ENCODE measurements at regions not wholly inside any gene's neighbourhood (a gene's known extent, or its start where the extent isn't known, plus 50 kb on each side); places are given as distances from the start of the nearest gene placed in this dataset.

DNA sequence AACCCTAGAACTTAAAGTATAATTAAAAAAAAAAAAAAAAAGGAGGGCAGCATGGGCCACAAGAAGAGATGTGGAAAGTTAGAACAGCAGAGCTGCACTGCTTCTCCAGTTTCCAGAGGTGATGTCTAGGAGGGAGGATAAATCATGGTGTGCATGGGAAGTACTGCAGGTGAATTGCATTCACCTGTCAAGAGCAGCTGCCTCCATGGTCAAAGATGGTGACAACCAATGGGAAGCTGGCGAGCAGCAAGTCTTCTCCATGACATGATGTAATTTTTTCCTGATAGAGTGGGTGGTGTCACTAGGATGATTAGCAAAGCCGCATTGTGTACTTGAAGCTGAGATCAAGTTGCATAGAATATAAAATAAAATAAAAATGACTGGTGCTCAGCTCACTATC is 95.6 kb upstream of the HS3ST4 start (continued):
- TF ChIP-seq RAD21 (IDR thresholded peaks at IDR 0.05; ENCODE audit: low read length) (no peak), RFX5 (IDR thresholded peaks at IDR 0.05; ENCODE audit: low read length) (no peak), FOXM1 (IDR thresholded peaks at IDR 0.05; ENCODE audit: low read depth) (no peak), FOXJ3 (CRISPR knock-in tag; IDR thresholded peaks at IDR 0.05) (no peak), EP300 (IDR thresholded peaks at IDR 0.05; ENCODE audit: borderline replicate concordance in 1 of 2, low read depth in 1 of 2, low read length in 1 of 2) (no peak), EZH2phosphoT487 (IDR thresholded peaks at IDR 0.05; ENCODE audit: borderline replicate concordance, low read depth) (no peak)
- TF ChIP-seq, protein P1, sequence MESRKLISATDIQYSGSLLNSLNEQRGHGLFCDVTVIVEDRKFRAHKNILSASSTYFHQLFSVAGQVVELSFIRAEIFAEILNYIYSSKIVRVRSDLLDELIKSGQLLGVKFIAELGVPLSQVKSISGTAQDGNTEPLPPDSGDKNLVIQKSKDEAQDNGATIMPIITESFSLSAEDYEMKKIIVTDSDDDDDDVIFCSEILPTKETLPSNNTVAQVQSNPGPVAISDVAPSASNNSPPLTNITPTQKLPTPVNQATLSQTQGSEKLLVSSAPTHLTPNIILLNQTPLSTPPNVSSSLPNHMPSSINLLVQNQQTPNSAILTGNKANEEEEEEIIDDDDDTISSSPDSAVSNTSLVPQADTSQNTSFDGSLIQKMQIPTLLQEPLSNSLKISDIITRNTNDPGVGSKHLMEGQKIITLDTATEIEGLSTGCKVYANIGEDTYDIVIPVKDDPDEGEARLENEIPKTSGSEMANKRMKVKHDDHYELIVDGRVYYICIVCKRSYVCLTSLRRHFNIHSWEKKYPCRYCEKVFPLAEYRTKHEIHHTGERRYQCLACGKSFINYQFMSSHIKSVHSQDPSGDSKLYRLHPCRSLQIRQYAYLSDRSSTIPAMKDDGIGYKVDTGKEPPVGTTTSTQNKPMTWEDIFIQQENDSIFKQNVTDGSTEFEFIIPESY (IDR thresholded peaks at IDR 0.05; ENCODE audit: borderline replicate concordance, low read depth) = no peak

DNA sequence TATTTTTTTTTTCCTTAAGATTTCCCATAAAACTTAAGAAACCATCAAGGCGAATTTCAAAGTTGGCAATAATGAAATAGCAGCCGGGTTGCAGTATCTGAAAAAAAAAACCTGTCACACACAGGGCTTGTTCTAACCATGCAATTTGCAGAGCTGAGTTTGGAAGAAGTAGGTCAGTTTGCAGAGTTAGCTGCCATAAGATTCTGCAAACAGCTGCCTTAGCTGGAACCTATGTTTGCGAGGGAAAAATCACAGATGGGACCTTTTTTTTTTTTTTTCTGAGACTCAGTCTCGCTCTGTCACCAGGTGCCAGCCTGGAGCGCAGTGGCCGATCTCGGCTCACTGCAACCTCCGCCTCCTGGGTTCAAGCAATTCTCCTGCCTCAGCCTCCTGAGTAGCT is 98.5 kb upstream of the HS3ST4 start:
- Histone ChIP-seq H3K79me2 (ENCODE audit: insufficient read depth) (no peaks in the 10 kb centered on the region), H3K9me2 (no peaks in the 10 kb centered on the region), H3K9me3 (no peaks in the 10 kb centered on the region), H4K20me1 (ENCODE audit: insufficient read depth) (no peaks in the 10 kb centered on the region), H3K27me3 (ENCODE audit: insufficient read depth) (no peaks in the 10 kb centered on the region; the same call in 1 of the 2 replicates), H3K36me3 (replicated peaks in 1 of 2; ENCODE audit: control insufficient read depth in 1 of 2, insufficient read depth in 2 of 2, low read length in 1 of 2) (no peaks in the 10 kb centered on the region), H3F3A (replicated peaks; ENCODE audit: insufficient read depth) (no peaks in the 10 kb centered on the region), H2AFZ (ENCODE audit: low read depth) (no peak overlapping the region), H3K4me1 (ENCODE audit: control insufficient read depth in 1 of 2, insufficient read depth in 2 of 2, low read depth in 1 of 2, low read length in 1 of 2) (no peaks in the 10 kb centered on the region), H3K4me3 (ENCODE audit: low read depth in 2 of 2, low read length in 1 of 2) (no peak overlapping the region), H3K27ac (ENCODE audit: low read depth in 2 of 2, low read length in 1 of 2) (no peak overlapping the region), H3K4me2 (no peak overlapping the region), H3K9ac (no peak overlapping the region)
- DNase-seq = no peak
- ChIA-PET POLR2A (no interaction called here), CTCF (no interaction called here)
- WGBS (ENCODE audit: low lambda C conversion rate) = 26% methylated on average over 8 of the region's 8 CpGs
- TF ChIP-seq JUND (IDR thresholded peaks at IDR 0.05) (no peak), EP300 (IDR thresholded peaks at IDR 0.05; ENCODE audit: borderline replicate concordance in 1 of 2, low read depth in 1 of 2, low read length in 1 of 2) (no peak), RFX5 (IDR thresholded peaks at IDR 0.05; ENCODE audit: low read length) (no peak), CHD2 (IDR thresholded peaks at IDR 0.05; ENCODE audit: low read length, partially characterized antibody) (no peak), TCF12 (IDR thresholded peaks at IDR 0.05) (no peak), MXI1 (IDR thresholded peaks at IDR 0.05; ENCODE audit: low read depth, low read length) (no peak), ELF1 (IDR thresholded peaks at IDR 0.05) (no peak), EZH2phosphoT487 (IDR thresholded peaks at IDR 0.05; ENCODE audit: borderline replicate concordance, low read depth) (no peak)
- TF ChIP-seq, protein P2, sequence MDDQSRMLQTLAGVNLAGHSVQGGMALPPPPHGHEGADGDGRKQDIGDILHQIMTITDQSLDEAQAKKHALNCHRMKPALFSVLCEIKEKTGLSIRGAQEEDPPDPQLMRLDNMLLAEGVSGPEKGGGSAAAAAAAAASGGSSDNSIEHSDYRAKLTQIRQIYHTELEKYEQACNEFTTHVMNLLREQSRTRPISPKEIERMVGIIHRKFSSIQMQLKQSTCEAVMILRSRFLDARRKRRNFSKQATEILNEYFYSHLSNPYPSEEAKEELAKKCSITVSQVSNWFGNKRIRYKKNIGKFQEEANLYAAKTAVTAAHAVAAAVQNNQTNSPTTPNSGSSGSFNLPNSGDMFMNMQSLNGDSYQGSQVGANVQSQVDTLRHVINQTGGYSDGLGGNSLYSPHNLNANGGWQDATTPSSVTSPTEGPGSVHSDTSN (IDR thresholded peaks at IDR 0.05) = no peak
- TF ChIP-seq, protein P3, sequence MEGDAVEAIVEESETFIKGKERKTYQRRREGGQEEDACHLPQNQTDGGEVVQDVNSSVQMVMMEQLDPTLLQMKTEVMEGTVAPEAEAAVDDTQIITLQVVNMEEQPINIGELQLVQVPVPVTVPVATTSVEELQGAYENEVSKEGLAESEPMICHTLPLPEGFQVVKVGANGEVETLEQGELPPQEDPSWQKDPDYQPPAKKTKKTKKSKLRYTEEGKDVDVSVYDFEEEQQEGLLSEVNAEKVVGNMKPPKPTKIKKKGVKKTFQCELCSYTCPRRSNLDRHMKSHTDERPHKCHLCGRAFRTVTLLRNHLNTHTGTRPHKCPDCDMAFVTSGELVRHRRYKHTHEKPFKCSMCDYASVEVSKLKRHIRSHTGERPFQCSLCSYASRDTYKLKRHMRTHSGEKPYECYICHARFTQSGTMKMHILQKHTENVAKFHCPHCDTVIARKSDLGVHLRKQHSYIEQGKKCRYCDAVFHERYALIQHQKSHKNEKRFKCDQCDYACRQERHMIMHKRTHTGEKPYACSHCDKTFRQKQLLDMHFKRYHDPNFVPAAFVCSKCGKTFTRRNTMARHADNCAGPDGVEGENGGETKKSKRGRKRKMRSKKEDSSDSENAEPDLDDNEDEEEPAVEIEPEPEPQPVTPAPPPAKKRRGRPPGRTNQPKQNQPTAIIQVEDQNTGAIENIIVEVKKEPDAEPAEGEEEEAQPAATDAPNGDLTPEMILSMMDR (IDR thresholded peaks at IDR 0.05) = no peak

Data from SK-N-SH (cell line).